ENCODE measurements at regions not wholly inside any gene's neighbourhood (a gene's known extent, or its start where the extent isn't known, plus 50 kb on each side); places are given as distances from the start of the nearest gene placed in this dataset.

DNA sequence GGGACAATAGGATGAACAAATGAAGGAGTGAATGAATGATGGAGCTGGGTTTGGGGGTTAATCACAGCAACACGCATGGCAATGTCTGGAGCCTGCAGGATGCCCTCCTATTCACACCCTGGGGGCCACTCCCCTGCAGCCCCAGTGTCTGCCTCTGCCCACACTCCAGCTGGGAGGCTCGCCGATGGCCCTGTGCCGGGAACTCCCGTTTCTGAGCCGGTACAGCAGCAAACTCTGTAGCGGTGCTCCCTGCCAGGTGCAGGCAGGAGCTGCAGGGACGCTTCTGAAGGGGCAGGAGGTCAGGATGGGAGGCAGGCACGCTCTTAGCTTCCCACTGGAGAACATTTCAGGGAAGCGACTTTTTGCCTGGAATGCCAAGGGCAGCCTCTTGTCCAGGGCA lies 55.4 kb upstream of the NCOR2 start:
- peaks cover 33 to 50% (median 45%) of the 10 kb centered on the region in 4 donors for H3K4me1 ChIP-seq
- H3K9me3 ChIP-seq: no peaks in the 10 kb centered on the region
- ATAC-seq (ENCODE audit: low FRiP score in 2 of 2) (no peak), DNase-seq (no peak)
- no peaks in the 10 kb centered on the region for H3K27me3 ChIP-seq
- H3K4me3 ChIP-seq: no peak overlapping the region
- WGBS, 2 donors: 68 to 73% methylated on average over 9 to 10 of the region's 10 CpGs
- TF ChIP-seq POLR2A (IDR thresholded peaks at IDR 0.05) (no peak), EP300 (IDR thresholded peaks at IDR 0.05) (no peak), POLR2AphosphoS5 (IDR thresholded peaks at IDR 0.05) (no peak)
- TF ChIP-seq, protein P1, sequence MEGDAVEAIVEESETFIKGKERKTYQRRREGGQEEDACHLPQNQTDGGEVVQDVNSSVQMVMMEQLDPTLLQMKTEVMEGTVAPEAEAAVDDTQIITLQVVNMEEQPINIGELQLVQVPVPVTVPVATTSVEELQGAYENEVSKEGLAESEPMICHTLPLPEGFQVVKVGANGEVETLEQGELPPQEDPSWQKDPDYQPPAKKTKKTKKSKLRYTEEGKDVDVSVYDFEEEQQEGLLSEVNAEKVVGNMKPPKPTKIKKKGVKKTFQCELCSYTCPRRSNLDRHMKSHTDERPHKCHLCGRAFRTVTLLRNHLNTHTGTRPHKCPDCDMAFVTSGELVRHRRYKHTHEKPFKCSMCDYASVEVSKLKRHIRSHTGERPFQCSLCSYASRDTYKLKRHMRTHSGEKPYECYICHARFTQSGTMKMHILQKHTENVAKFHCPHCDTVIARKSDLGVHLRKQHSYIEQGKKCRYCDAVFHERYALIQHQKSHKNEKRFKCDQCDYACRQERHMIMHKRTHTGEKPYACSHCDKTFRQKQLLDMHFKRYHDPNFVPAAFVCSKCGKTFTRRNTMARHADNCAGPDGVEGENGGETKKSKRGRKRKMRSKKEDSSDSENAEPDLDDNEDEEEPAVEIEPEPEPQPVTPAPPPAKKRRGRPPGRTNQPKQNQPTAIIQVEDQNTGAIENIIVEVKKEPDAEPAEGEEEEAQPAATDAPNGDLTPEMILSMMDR (IDR thresholded peaks at IDR 0.05): no peak
- H3K36me3 ChIP-seq: no peaks in the 10 kb centered on the region
- peak overlapping the region in 2 of 4 donors; percentile 10 to 26 for H3K27ac ChIP-seq

DNA sequence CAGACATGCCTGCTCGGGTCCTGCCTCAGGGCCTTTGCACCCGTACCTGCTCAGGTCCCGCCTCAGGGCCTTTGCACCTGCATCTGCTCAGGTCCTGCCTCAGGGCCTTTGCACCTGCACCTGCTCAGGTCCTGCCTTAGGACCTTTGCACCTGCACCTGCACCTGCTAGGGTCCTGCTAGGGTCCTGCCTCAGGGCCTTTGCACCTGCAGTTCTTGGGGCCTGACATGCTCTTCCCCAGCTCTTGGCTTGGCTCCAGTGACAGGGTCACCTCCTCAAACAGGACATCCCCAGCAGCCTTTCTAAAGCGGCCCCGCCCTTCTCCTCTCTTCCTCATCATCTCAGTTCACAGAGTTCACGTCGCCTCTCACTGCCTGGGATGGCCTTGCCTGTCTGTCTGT lies 54.9 kb upstream of the NCOR2 start:
- Histone ChIP-seq H3K9me3 (no peaks in the 10 kb centered on the region), H3K27me3 (no peaks in the 10 kb centered on the region), H3K4me3 (no peak overlapping the region), H3K4me1 (peaks cover 31 to 49% (median 43%) of the 10 kb centered on the region in 4 donors), H3K27ac (peak overlapping the region in 1 of 4 donors; percentile 26), H3K36me3 (no peaks in the 10 kb centered on the region)
- DNase-seq: no peak
- no peak for ATAC-seq (ENCODE audit: low FRiP score in 2 of 2)
- TF ChIP-seq POLR2AphosphoS5 (IDR thresholded peaks at IDR 0.05): no peak
- 75 to 87% methylated on average over 5 to 7 of the region's 7 CpGs for WGBS, 2 donors

- ATAC-seq (ENCODE audit: low FRiP score in 2 of 2) (peak; percentile 79 to 81), DNase-seq (peak in 1 of 2 donors; percentile 82)
- Histone ChIP-seq H3K36me3 (no peaks in the 10 kb centered on the region), H3K9me3 (no peaks in the 10 kb centered on the region), H3K27me3 (no peaks in the 10 kb centered on the region), H3K4me1 (peaks cover 21 to 38% (median 33%) of the 10 kb centered on the region in 4 donors), H3K27ac (peak overlapping the region; percentile 53 to 79 (median 67)), H3K4me3 (no peak overlapping the region)
- 48 to 74% methylated on average over 8 to 11 of the region's 11 CpGs for WGBS, 2 donors
- peak in 1 of 2 donors; percentile 28 for TF ChIP-seq POLR2AphosphoS5 (IDR thresholded peaks at IDR 0.05)
- TF ChIP-seq EP300 (IDR thresholded peaks at IDR 0.05): no peak
Observed at GRCh38 chr12:124621296-124621660, 53.9 kb upstream of the NCOR2 start.

- no peaks in the 10 kb centered on the region for H3K9me3 ChIP-seq
- peaks cover 15 to 33% (median 27%) of the 10 kb centered on the region in 4 donors for H3K4me1 ChIP-seq
- 74 to 79% methylated on average over 12 of the region's 12 CpGs for WGBS, 2 donors
- no peaks in the 10 kb centered on the region for H3K36me3 ChIP-seq
- H3K4me3 ChIP-seq: no peak overlapping the region
- DNase-seq: no peak
- TF ChIP-seq POLR2A (IDR thresholded peaks at IDR 0.05): no peak
- TF ChIP-seq, protein P1 (IDR thresholded peaks at IDR 0.05): no peak
- TF ChIP-seq EP300 (IDR thresholded peaks at IDR 0.05): no peak
- TF ChIP-seq POLR2AphosphoS5 (IDR thresholded peaks at IDR 0.05): no peak
- ATAC-seq (ENCODE audit: low FRiP score in 2 of 2): peak; percentile 3 to 68
- H3K27me3 ChIP-seq: no peaks in the 10 kb centered on the region
- peak overlapping the region; percentile 53 to 79 (median 67) for H3K27ac ChIP-seq
Observed at GRCh38 chr12:124620606-124621295, 53.3 kb upstream of the NCOR2 start.

GRCh38 chr12:124618291-124618902 lies 51.0 kb upstream of the NCOR2 start:
- DNase-seq: no peak
- Histone ChIP-seq H3K36me3 (no peaks in the 10 kb centered on the region), H3K4me3 (no peak overlapping the region), H3K4me1 (peaks cover 9 to 22% (median 21%) of the 10 kb centered on the region in 4 donors), H3K27me3 (no peaks in the 10 kb centered on the region), H3K9me3 (no peaks in the 10 kb centered on the region), H3K27ac (no peak overlapping the region)
- ATAC-seq (ENCODE audit: low FRiP score in 2 of 2): no peak
- TF ChIP-seq, protein P1 (IDR thresholded peaks at IDR 0.05): no peak
- TF ChIP-seq EP300 (IDR thresholded peaks at IDR 0.05): no peak
- no peak for TF ChIP-seq POLR2A (IDR thresholded peaks at IDR 0.05)
- TF ChIP-seq POLR2AphosphoS5 (IDR thresholded peaks at IDR 0.05): no peak
- WGBS, 2 donors: 87 to 88% methylated on average over 21 of the region's 21 CpGs

Measured in upper lobe of left lung (tissue), 6 donors.